ENCODE measurements at regions not wholly inside any gene's neighbourhood (a gene's known extent, or its start where the extent isn't known, plus 50 kb on each side); places are given as distances from the start of the nearest gene placed in this dataset.

- TF ChIP-seq CTCF (IDR thresholded peaks at IDR 0.05; ENCODE audit: extremely low read depth, insufficient read depth, missing control alignments) = no peak
- DNase-seq (ENCODE audit: low spot score) = no peak
- in situ Hi-C loops (cut with MboI; ENCODE audit: low pct_unique_long_range_greater_than_20kb, low sequenced_read_pairs, unreplicated experiment) = no loop called here
Observed at GRCh38 chr5:109614301-109614700, 75.4 kb upstream of the MAN2A1 start.

- no peak for TF ChIP-seq CTCF (IDR thresholded peaks at IDR 0.05; ENCODE audit: extremely low read depth, insufficient read depth, missing control alignments)
- no peak for DNase-seq (ENCODE audit: low spot score)
- in situ Hi-C loops (cut with MboI; ENCODE audit: low pct_unique_long_range_greater_than_20kb, low sequenced_read_pairs, unreplicated experiment) = no loop called here
Observed at GRCh38 chr5:109612278-109612905, 77.3 kb upstream of the MAN2A1 start.

GRCh38 chr5:109611505-109611904 lies 78.2 kb upstream of the MAN2A1 start:
- in situ Hi-C loops (cut with MboI; ENCODE audit: low pct_unique_long_range_greater_than_20kb, low sequenced_read_pairs, unreplicated experiment) = no loop called here
- no peak for DNase-seq (ENCODE audit: low spot score)
- TF ChIP-seq CTCF (IDR thresholded peaks at IDR 0.05; ENCODE audit: extremely low read depth, insufficient read depth, missing control alignments) = no peak

- TF ChIP-seq CTCF (IDR thresholded peaks at IDR 0.05; ENCODE audit: extremely low read depth, insufficient read depth, missing control alignments) = no peak
- in situ Hi-C loops (cut with MboI; ENCODE audit: low pct_unique_long_range_greater_than_20kb, low sequenced_read_pairs, unreplicated experiment) = no loop called here
- DNase-seq (ENCODE audit: low spot score) = no peak
Observed at GRCh38 chr5:109611061-109611460, 78.7 kb upstream of the MAN2A1 start.

- no peak for TF ChIP-seq CTCF (IDR thresholded peaks at IDR 0.05; ENCODE audit: extremely low read depth, insufficient read depth, missing control alignments)
- in situ Hi-C loops (cut with MboI; ENCODE audit: low pct_unique_long_range_greater_than_20kb, low sequenced_read_pairs, unreplicated experiment) = no loop called here
- DNase-seq (ENCODE audit: low spot score) = no peak
Observed at GRCh38 chr5:109610581-109610980, 79.1 kb upstream of the MAN2A1 start.

GRCh38 chr5:109605207-109605730 lies 84.5 kb upstream of the MAN2A1 start:
- in situ Hi-C loops (cut with MboI; ENCODE audit: low pct_unique_long_range_greater_than_20kb, low sequenced_read_pairs, unreplicated experiment) = no loop called here
- no peak for TF ChIP-seq CTCF (IDR thresholded peaks at IDR 0.05; ENCODE audit: extremely low read depth, insufficient read depth, missing control alignments)
- DNase-seq (ENCODE audit: low spot score) = no peak

Measured in GM13977 (cell line).